Colonic mucosa (tissue), 4 donors: ENCODE measurements at regions not wholly inside any gene's neighbourhood (a gene's known extent, or its start where the extent isn't known, plus 50 kb on each side); places are given as distances from the start of the nearest gene placed in this dataset.

Source experiments
- DNase-seq: peaks from one replicate; pipeline ENCODE4 v3.0.0-alpha.2; 2020
- H3K27ac ChIP-seq: fragments of 200-600 bp; one replicate; pipeline ENCODE4 v1.8.0; 2021
- H3K27me3 ChIP-seq: fragments of 200-600 bp; one replicate; pipeline ENCODE4 v1.8.0; 2021
- H3K36me3 ChIP-seq: fragments of 200-600 bp; one replicate; pipeline ENCODE4 v1.8.0; 2021
- H3K4me1 ChIP-seq: fragments of 200-600 bp; one replicate; pipeline ENCODE4 v1.8.0; 2021; ENCODE audit warnings: mild to moderate bottlenecking
- H3K4me3 ChIP-seq: fragments of 200-600 bp; one replicate; pipeline ENCODE4 v1.8.0; 2021
- H3K9ac ChIP-seq, 2 donors: one replicate each; pipeline ENCODE4 v1.7.0; 2013; ENCODE audit warnings: control low read depth in 2 of 2, low read depth in 2 of 2, low read length in 2 of 2
- H3K9me3 ChIP-seq: fragments of 200-600 bp; one replicate; pipeline ENCODE4 v1.8.0; 2021
- CTCF ChIP-seq: fragments of 200-600 bp; IDR thresholded peaks from one replicate; pipeline ENCODE4 v1.8.0; 2022; ENCODE audit warnings: antibody characterized with exemption, mild to moderate bottlenecking
- intact Hi-C: fragments of 100-400 bp; cut with DNase I; formaldehyde crosslinking; loops from one replicate; pipeline ENCODE4 v1.14.1; 2022
- donor health status: healthy.
- donor health status: DM: no; HTN: no; CAD: no.
- donor health status: DM: no; HTN: no; CAD: no.

- H3K36me3 ChIP-seq, result no peaks in the 10 kb centered on the region
- no peaks in the 10 kb centered on the region for H3K4me1 ChIP-seq
- intact Hi-C loops, result no loop called here
- no peaks in the 10 kb centered on the region for H3K9me3 ChIP-seq
- no peak overlapping the region for H3K27ac ChIP-seq
- no peak overlapping the region for H3K4me3 ChIP-seq
- TF ChIP-seq CTCF, result no peak
- H3K9ac ChIP-seq, result no peak overlapping the region
- H3K27me3 ChIP-seq, result no peaks in the 10 kb centered on the region
- no peak for DNase-seq
Measured at GRCh38 chr6:139713900-139714506, 339.6 kb upstream of the CITED2 start.

GRCh38 chr6:139713424-139713823 is 339.0 kb upstream of the CITED2 start:
- Histone ChIP-seq H3K27me3 (no peaks in the 10 kb centered on the region), H3K27ac (no peak overlapping the region), H3K36me3 (no peaks in the 10 kb centered on the region), H3K4me1 (no peaks in the 10 kb centered on the region), H3K9ac (no peak overlapping the region), H3K9me3 (no peaks in the 10 kb centered on the region), H3K4me3 (no peak overlapping the region)
- intact Hi-C loops, result no loop called here
- no peak for DNase-seq
- TF ChIP-seq CTCF, result no peak

- Histone ChIP-seq H3K9me3 (no peaks in the 10 kb centered on the region), H3K4me3 (no peak overlapping the region), H3K27ac (no peak overlapping the region), H3K4me1 (no peaks in the 10 kb centered on the region), H3K27me3 (no peaks in the 10 kb centered on the region), H3K36me3 (no peaks in the 10 kb centered on the region), H3K9ac (no peak overlapping the region)
- intact Hi-C loops, result no loop called here
- no peak for DNase-seq
- no peak for TF ChIP-seq CTCF
Measured at GRCh38 chr6:139712830-139713229, 338.4 kb upstream of the CITED2 start.

- Histone ChIP-seq H3K27ac (no peak overlapping the region), H3K4me3 (no peak overlapping the region), H3K9ac (no peak overlapping the region), H3K9me3 (no peaks in the 10 kb centered on the region), H3K4me1 (peaks cover 5% of the 10 kb centered on the region), H3K36me3 (no peaks in the 10 kb centered on the region), H3K27me3 (no peaks in the 10 kb centered on the region)
- no peak for TF ChIP-seq CTCF
- no peak for DNase-seq
- intact Hi-C loops, result no loop called here
Measured at GRCh38 chr6:139711804-139712585, 337.5 kb upstream of the CITED2 start.

- H3K4me3 ChIP-seq, result no peak overlapping the region
- no peak overlapping the region for H3K9ac ChIP-seq
- no peak overlapping the region for H3K27ac ChIP-seq
- H3K36me3 ChIP-seq, result no peaks in the 10 kb centered on the region
- H3K4me1 ChIP-seq, result peaks cover 5% of the 10 kb centered on the region
- H3K27me3 ChIP-seq, result no peaks in the 10 kb centered on the region
- intact Hi-C loops, result no loop called here
- no peak for DNase-seq
- TF ChIP-seq CTCF, result no peak
- no peaks in the 10 kb centered on the region for H3K9me3 ChIP-seq
Measured at GRCh38 chr6:139710556-139710955, 336.1 kb upstream of the CITED2 start.
